Trophoblast cell (in vitro differentiated cells and primary cell): ENCODE measurements at regions not wholly inside any gene's neighbourhood (a gene's known extent, or its start where the extent isn't known, plus 50 kb on each side); places are given as distances from the start of the nearest gene placed in this dataset.
"Not testable (repeated sequence)": the region's sequence is repeated elsewhere in the genome, so short reads cannot be mapped to it uniquely, and the experiment has no call there.

Experiments used
- DNase-seq, 2 donors: peaks; one replicate each; pipeline ENCODE4 v3.0.0-alpha.2; 2016
- H2AFZ ChIP-seq: 2 replicates; pipeline ENCODE4 v1.6.1; 2013; ENCODE audit warnings: low read length, moderate library complexity, mild to moderate bottlenecking; ENCODE audit not compliant: insufficient read depth, poor library complexity
- H2AK5ac ChIP-seq: 2 replicates; pipeline ENCODE4 v1.6.1; 2013; ENCODE audit warnings: mild to moderate bottlenecking, low read length
- H2BK120ac ChIP-seq: 2 replicates; pipeline ENCODE4 v1.6.1; 2013; ENCODE audit warnings: low read length, mild to moderate bottlenecking, moderate library complexity; ENCODE audit not compliant: insufficient read depth, poor library complexity
- H2BK12ac ChIP-seq: 2 replicates; pipeline ENCODE4 v1.6.1; 2013; ENCODE audit warnings: mild to moderate bottlenecking, low read length, moderate library complexity
- H2BK5ac ChIP-seq: 2 replicates; pipeline ENCODE4 v1.6.1; 2013; ENCODE audit warnings: low read length, low read depth, moderate library complexity, mild to moderate bottlenecking; ENCODE audit not compliant: poor library complexity
- H3K14ac ChIP-seq: 2 replicates; pipeline ENCODE4 v1.6.1; 2013; ENCODE audit warnings: mild to moderate bottlenecking, low read length
- H3K18ac ChIP-seq: 2 replicates; pipeline ENCODE4 v1.6.1; 2013; ENCODE audit warnings: mild to moderate bottlenecking, low read length
- H3K23ac ChIP-seq: 2 replicates; pipeline ENCODE4 v1.6.1; 2013; ENCODE audit warnings: low read length
- H3K27ac ChIP-seq: 2 replicates; pipeline ENCODE4 v1.5.1; 2013; ENCODE audit warnings: low read depth, mild to moderate bottlenecking, inconsistent platforms, low read length, moderate library complexity
- H3K27me3 ChIP-seq: 2 replicates; pipeline ENCODE4 v1.6.1; 2013; ENCODE audit warnings: inconsistent platforms, mild to moderate bottlenecking, low read length, moderate library complexity; ENCODE audit not compliant: insufficient read depth
- H3K36me3 ChIP-seq, 2 experiments: 1 replicate in 1 of 2; 2 replicates in 1 of 2; pipeline ENCODE4 v1.6.1; 2013; ENCODE audit warnings: low read length in 2 of 2, mild to moderate bottlenecking in 2 of 2, moderate library complexity in 1 of 2; ENCODE audit not compliant: insufficient read depth in 2 of 2, control insufficient read depth in 1 of 2
- H3K4ac ChIP-seq: 2 replicates; pipeline ENCODE4 v1.6.1; 2013; ENCODE audit warnings: low read depth, mild to moderate bottlenecking, low read length, moderate library complexity
- H3K4me1 ChIP-seq, 2 experiments: 1 replicate in 1 of 2; 2 replicates in 1 of 2; pipeline ENCODE4 v1.6.1; 2013; ENCODE audit warnings: low read length in 2 of 2, mild to moderate bottlenecking in 2 of 2, moderate library complexity in 1 of 2; ENCODE audit not compliant: insufficient read depth in 2 of 2, control insufficient read depth in 1 of 2
- H3K4me2 ChIP-seq: 2 replicates; pipeline ENCODE4 v1.6.1; 2013; ENCODE audit warnings: inconsistent platforms, mild to moderate bottlenecking, low read length, moderate library complexity
- H3K4me3 ChIP-seq: 2 replicates; pipeline ENCODE4 v1.5.1; 2013; ENCODE audit warnings: mild to moderate bottlenecking, low read depth, low read length, inconsistent platforms
- H3K79me1 ChIP-seq: one replicate; pipeline ENCODE4 v1.6.1; 2013; ENCODE audit warnings: low read length
- H3K79me2 ChIP-seq: 2 replicates; pipeline ENCODE4 v1.6.1; 2013; ENCODE audit warnings: low read length, mild to moderate bottlenecking; ENCODE audit not compliant: control insufficient read depth, insufficient read depth, poor library complexity
- H3K9ac ChIP-seq: 2 replicates; pipeline ENCODE4 v1.6.1; 2013; ENCODE audit warnings: mild to moderate bottlenecking, low read length
- H3K9me3 ChIP-seq: 2 replicates; pipeline ENCODE4 v1.6.1; 2013; ENCODE audit warnings: low read depth, mild to moderate bottlenecking, control low read depth, inconsistent platforms, low read length; ENCODE audit not compliant: insufficient read depth
- H4K12ac ChIP-seq: 2 replicates; pipeline ENCODE4 v1.6.1; 2013; ENCODE audit warnings: low read depth, mild to moderate bottlenecking, low read length, moderate library complexity
- H4K8ac ChIP-seq: 2 replicates; pipeline ENCODE4 v1.6.1; 2013; ENCODE audit warnings: low read depth, mild to moderate bottlenecking, low read length, moderate library complexity
- H4K91ac ChIP-seq: one replicate; pipeline ENCODE4 v1.6.1; 2013; ENCODE audit warnings: low read depth, mild to moderate bottlenecking, low read length, moderate library complexity
- WGBS: extraction: QIAGEN DNeasy Blood & Tissue Kit; methylation state at CpG from one replicate; pipeline ENCODE4 v1.1.7; 2013; ENCODE audit warnings: missing lambda C conversion rate; ENCODE audit not compliant: insufficient read length, insufficient coverage; ENCODE audit errors: extremely low coverage; 5-methylcytosine and 5-hydroxymethylcytosine counted together

DNA sequence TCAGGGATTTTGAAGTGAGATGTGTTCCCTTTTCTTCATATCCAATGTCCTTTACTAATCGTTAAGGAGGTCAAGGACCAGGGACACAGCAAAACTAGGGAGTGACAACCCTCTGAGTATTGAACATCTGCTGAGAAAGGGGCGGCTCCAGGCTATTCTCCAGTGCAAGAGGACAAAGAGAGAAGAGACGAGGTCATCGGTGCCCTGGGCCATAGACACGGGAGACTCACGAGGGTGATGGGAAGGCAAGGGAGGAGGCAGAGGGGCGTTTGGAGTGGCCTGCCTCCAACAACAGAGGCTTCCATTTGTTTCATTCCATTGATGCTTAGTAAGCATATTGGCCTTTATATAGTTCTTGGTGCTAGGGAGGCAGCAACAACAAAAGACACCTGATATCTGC is 268.4 kb downstream of the CXCL12 start:
- Histone ChIP-seq H3K4me2 (no peak overlapping the region), H4K8ac (no peak overlapping the region), H3K9ac (no peak overlapping the region), H3K36me3 (no peaks in the 10 kb centered on the region), H3K9me3 (no peaks in the 10 kb centered on the region), H2BK120ac (no peak overlapping the region), H3K18ac (no peak overlapping the region), H3K79me2 (no peaks in the 10 kb centered on the region), H3K27ac (no peak overlapping the region), H3K27me3 (no peaks in the 10 kb centered on the region), H3K14ac (no peak overlapping the region), H4K12ac (no peak overlapping the region), H2BK12ac (no peak overlapping the region), H2AFZ (no peak overlapping the region), H3K23ac (no peak overlapping the region), H3K4ac (no peak overlapping the region), H2BK5ac (no peak overlapping the region), H4K91ac (no peak overlapping the region), H3K79me1 (no peaks in the 10 kb centered on the region), H2AK5ac (no peak overlapping the region), H3K4me1 (no peaks in the 10 kb centered on the region), H3K4me3 (no peak overlapping the region)
- no CpG with 5 or more reads among the region's 7 CpGs for WGBS
- DNase-seq, result no peak

- no peak overlapping the region for H2AK5ac ChIP-seq
- DNase-seq, result no peak
- no peak overlapping the region for H2BK120ac ChIP-seq
- WGBS, result no CpG with 5 or more reads among the region's 5 CpGs
- H2BK5ac ChIP-seq, result no peak overlapping the region
- no peak overlapping the region for H4K12ac ChIP-seq
- no peaks in the 10 kb centered on the region for H3K27me3 ChIP-seq
- no peaks in the 10 kb centered on the region for H3K79me1 ChIP-seq
- H3K4ac ChIP-seq, result no peak overlapping the region
- H3K4me1 ChIP-seq, result no peaks in the 10 kb centered on the region
- no peaks in the 10 kb centered on the region for H3K9me3 ChIP-seq
- H4K8ac ChIP-seq, result no peak overlapping the region
- no peaks in the 10 kb centered on the region for H3K36me3 ChIP-seq
- H3K14ac ChIP-seq, result no peak overlapping the region
- H3K4me2 ChIP-seq, result no peak overlapping the region
- H3K4me3 ChIP-seq, result no peak overlapping the region
- no peak overlapping the region for H3K27ac ChIP-seq
- H2BK12ac ChIP-seq, result no peak overlapping the region
- H2AFZ ChIP-seq, result no peak overlapping the region
- H3K23ac ChIP-seq, result no peak overlapping the region
- no peaks in the 10 kb centered on the region for H3K79me2 ChIP-seq
- no peak overlapping the region for H3K18ac ChIP-seq
- H4K91ac ChIP-seq, result no peak overlapping the region
- H3K9ac ChIP-seq, result no peak overlapping the region
Observed at GRCh38 chr10:44115516-44115915, 269.4 kb downstream of the CXCL12 start.

DNA sequence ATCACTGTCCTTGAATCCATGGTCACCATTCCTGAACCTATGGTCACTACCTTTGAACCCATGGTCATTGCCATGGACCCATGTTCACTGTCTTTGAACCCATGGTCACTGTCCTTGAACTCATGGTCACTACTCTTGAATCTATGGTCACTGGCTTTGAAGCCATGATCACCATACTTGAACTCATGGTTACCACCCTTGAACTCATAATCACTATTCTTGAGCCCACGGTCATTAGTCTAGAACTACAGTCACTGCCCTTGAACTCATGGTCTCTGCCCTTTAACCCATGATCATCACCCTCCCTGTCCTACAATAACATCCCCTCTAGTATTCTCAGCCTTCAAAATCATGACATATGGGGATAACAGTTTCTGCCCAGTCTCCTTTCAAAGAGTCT is 270.5 kb downstream of the CXCL12 start:
- no peaks in the 10 kb centered on the region for H3K9me3 ChIP-seq
- H3K14ac ChIP-seq, result no peak overlapping the region
- H4K91ac ChIP-seq, result no peak overlapping the region
- H2BK5ac ChIP-seq, result no peak overlapping the region
- no peak overlapping the region for H3K4ac ChIP-seq
- no peak overlapping the region for H4K12ac ChIP-seq
- no peak overlapping the region for H3K4me3 ChIP-seq
- no peak overlapping the region for H3K4me2 ChIP-seq
- no peaks in the 10 kb centered on the region for H3K36me3 ChIP-seq
- no peak overlapping the region for H2AK5ac ChIP-seq
- H2AFZ ChIP-seq, result no peak overlapping the region
- no peaks in the 10 kb centered on the region for H3K79me1 ChIP-seq
- H3K27me3 ChIP-seq, result no peaks in the 10 kb centered on the region
- no peak overlapping the region for H3K9ac ChIP-seq
- H2BK12ac ChIP-seq, result no peak overlapping the region
- H3K23ac ChIP-seq, result no peak overlapping the region
- no peaks in the 10 kb centered on the region for H3K79me2 ChIP-seq
- no peak overlapping the region for H2BK120ac ChIP-seq
- no peak for DNase-seq
- H3K27ac ChIP-seq, result no peak overlapping the region
- H4K8ac ChIP-seq, result no peak overlapping the region
- H3K18ac ChIP-seq, result no peak overlapping the region
- no CpG with 5 or more reads among the region's 1 CpG for WGBS
- no peaks in the 10 kb centered on the region for H3K4me1 ChIP-seq

DNA sequence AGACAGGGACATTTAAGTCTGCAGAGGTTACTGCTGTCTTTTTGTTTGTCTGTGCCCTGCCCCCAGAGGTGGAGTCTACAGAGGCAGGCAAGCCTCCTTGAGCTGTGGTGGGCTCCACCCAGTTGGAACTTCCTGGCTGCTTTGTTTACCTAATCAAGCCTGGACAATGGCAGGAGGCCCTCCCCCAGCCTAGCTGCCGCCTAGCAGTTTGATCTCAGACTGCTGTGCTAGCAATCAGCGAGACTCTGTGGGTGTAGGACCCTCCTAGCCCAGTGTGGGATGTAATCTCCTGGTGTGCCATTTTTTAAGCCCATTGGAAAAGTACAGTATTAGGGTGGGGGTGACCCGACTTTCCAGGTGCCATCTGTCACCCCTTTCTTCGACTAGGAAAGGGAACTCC is 272.6 kb downstream of the CXCL12 start:
- H4K12ac ChIP-seq, H4K91ac ChIP-seq, H3K27me3 ChIP-seq, H3K27ac ChIP-seq, H3K18ac ChIP-seq, DNase-seq, H2BK120ac ChIP-seq, H3K4me2 ChIP-seq, H3K23ac ChIP-seq, H3K79me1 ChIP-seq, H2AFZ ChIP-seq, H3K9me3 ChIP-seq, H3K36me3 ChIP-seq, H2AK5ac ChIP-seq, H3K4me1 ChIP-seq, H3K79me2 ChIP-seq, H2BK5ac ChIP-seq, H4K8ac ChIP-seq, H2BK12ac ChIP-seq, H3K14ac ChIP-seq, H3K4ac ChIP-seq, H3K4me3 ChIP-seq, H3K9ac ChIP-seq: not testable (repeated sequence)
- no CpG with 5 or more reads among the region's 4 CpGs for WGBS
